HL-60 (cell line): ENCODE measurements at regions not wholly inside any gene's neighbourhood (a gene's known extent, or its start where the extent isn't known, plus 50 kb on each side); places are given as distances from the start of the nearest gene placed in this dataset.

Experiments
- CTCF ChIP-seq: IDR thresholded peaks from one replicate; pipeline ENCODE4 v1.5.1; 2011; ENCODE audit warnings: low read length, control low read depth, inconsistent platforms; ENCODE audit not compliant: insufficient read depth
- POLR2AphosphoS5 ChIP-seq: IDR thresholded peaks from 2 replicates; pipeline ENCODE4 v1.6.1; 2012; ENCODE audit warnings: low read depth

GRCh38 chr10:129032372-129033313 lies 434.4 kb upstream of the MGMT start:
- no peak for TF ChIP-seq CTCF
- no peak for TF ChIP-seq POLR2AphosphoS5
